GM21825 (cell line): ENCODE measurements at regions not wholly inside any gene's neighbourhood (a gene's known extent, or its start where the extent isn't known, plus 50 kb on each side); places are given as distances from the start of the nearest gene placed in this dataset.

ENCODE experiments used
- ATAC-seq: cut with Tn5 transposase; IDR thresholded peaks from one replicate; pipeline ENCODE4 v1.9.1; 2021; ENCODE audit warnings: mild to moderate bottlenecking, moderate library complexity; ENCODE audit not compliant: unreplicated experiment

DNA sequence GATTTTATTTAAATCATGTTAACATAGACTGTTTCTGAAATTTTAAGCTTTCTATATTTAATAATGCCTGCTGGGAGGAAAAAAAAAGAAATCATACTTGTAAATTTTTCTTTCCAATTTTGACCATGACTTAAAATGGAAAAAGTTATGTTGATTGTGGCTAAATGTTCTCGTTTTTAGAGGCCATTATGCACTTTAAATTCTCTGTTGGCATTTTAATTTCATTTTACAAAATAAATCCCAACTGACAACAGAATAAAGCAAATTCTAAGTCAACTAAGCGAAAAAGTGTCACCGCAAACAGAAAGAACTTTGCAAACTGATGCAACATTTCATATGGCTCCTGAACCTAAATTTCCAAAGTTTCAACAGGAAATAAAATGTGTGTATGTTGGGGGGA is 74.8 kb upstream of the G2E3 start:
- no peak for ATAC-seq

DNA sequence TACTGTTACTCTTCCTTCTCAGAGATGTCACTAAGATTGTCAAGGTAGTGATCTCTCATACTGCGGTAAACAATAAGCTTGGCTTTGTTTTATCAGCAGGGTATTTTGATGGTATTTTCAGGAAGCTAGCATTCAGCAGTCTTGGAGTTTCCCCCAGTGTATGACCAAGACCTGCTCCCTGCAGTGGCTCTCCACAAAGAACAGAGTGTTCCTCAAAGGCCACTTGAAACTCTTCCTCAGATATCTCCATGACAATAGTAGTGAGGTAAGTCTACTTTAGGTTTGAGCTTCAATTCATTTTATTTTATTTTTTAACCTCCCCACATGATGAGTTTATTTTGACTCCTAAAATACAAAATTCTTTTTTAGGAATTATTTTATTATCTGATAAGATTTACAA is 74.0 kb upstream of the G2E3 start:
- no peak for ATAC-seq

DNA sequence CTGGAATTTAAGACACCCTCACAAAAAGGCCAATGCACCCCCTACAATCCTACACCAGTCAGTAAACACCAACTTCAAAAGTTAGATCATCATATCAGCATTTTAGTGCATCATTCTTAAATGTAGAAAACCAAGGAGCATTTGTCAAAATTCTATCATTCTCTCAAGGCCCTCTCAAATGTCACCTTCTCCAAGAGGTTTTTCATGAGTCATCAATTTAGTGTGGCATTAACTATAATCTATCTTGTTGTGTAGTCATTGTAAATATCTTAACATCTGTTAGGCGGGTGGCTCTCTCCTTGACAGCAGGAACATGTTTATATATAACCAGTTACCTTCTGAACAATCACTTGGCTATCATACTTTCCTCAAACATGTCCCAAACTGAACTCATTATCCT is 62.1 kb upstream of the G2E3 start:
- no peak for ATAC-seq

DNA sequence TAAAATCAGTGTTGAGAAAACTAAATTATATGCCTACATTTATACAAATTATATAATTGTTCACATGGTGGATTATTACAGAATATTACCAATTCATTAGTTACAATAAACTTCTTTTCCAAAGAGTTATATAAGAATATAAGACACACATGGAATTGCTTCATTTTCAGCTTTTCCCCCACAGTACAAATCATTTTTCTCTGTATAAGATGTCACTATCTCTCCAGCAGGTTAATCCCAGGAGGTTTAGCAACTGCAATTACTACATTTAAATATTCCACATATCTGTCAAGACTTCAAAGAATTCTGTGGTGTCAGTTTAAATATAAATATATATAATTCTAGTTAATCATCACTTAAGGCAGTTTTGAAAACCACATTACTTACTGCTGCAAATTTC is 59.6 kb upstream of the G2E3 start:
- no peak for ATAC-seq

DNA sequence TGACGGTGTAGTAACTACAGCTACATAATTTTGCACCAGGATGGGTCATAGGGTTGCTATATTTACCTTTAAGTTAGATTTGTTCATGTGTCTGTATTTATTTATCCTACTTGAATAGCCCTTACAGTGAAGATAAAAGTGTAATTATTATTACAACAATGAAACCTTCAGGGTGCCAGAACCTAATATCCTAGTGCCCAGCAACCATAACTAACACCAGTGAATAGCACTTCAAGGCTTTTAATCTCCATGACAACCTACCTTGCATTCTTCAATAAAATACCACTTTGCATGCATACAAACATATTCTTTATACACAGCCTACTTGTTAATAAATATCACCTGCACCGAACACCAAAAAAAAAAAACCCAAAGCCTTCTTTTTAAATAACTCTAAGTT is 58.7 kb upstream of the G2E3 start:
- ATAC-seq = no peak

DNA sequence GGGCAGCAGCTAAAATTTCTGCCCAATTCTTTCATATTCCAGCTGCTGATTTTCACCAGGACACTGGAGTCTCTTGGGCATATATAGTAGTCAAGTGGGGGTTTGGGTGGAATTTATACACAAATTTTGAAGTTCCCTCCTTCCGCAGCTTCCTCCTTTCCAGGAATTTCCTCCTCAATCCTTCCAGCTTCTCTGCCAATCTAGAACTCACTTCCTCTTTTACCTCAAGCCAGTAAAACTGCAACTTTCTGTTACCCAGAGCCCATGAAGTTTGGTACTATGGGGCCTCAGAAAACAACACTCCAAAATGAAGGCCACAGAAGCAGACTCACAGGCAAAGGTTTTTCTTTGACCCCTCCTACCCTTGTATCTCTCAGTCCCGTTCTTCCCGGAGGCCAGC is 51.7 kb upstream of the G2E3 start:
- ATAC-seq = no peak
